ENCODE measurements at regions not wholly inside any gene's neighbourhood (a gene's known extent, or its start where the extent isn't known, plus 50 kb on each side); places are given as distances from the start of the nearest gene placed in this dataset.
"Not testable (repeated sequence)": the region's sequence is repeated elsewhere in the genome, so short reads cannot be mapped to it uniquely, and the experiment has no call there.

GRCh38 chr21:28473530-28474220 is 519.0 kb downstream of the LTN1 start:
- no peak for FAIRE-seq
- H3K79me2 ChIP-seq (ENCODE audit: control insufficient read depth, insufficient read depth, low read length): no peaks in the 10 kb centered on the region
- no peaks in the 10 kb centered on the region for H3K9me1 ChIP-seq (ENCODE audit: control insufficient read depth, extremely low read depth, insufficient read depth, low read length)
- H2AFZ ChIP-seq (ENCODE audit: control insufficient read depth, low read length): no peak overlapping the region
- dilution Hi-C loops (cut with MboI; ENCODE audit: extremely low pct_ligation_motif_present, low sequenced_read_pairs): no loop called here
- H3K27me3 ChIP-seq (ENCODE audit: control insufficient read depth, extremely low read depth, insufficient read depth, low read length): no peaks in the 10 kb centered on the region
- no peaks in the 10 kb centered on the region for H3K4me1 ChIP-seq (ENCODE audit: control insufficient read depth, extremely low read depth, insufficient read depth, low read length)
- H3K27ac ChIP-seq (ENCODE audit: control insufficient read depth, insufficient read depth, low read length): no peak overlapping the region
- no peak for DNase-seq (ENCODE audit: low read depth, low spot score)
- H3K9me3 ChIP-seq (ENCODE audit: control insufficient read depth, low read depth, low read length): no peaks in the 10 kb centered on the region
- no peaks in the 10 kb centered on the region for H4K20me1 ChIP-seq (ENCODE audit: control insufficient read depth, extremely low read depth, insufficient read depth, low read length)
- no peak overlapping the region for H3K4me3 ChIP-seq (ENCODE audit: control insufficient read depth in 2 of 3, extremely low read depth in 1 of 3, insufficient read depth in 2 of 3, low read depth in 1 of 3, low read length in 3 of 3)
- TF ChIP-seq CTCF (optimal IDR thresholded peaks at IDR 0.05 in 1 of 3, IDR thresholded peaks at IDR 0.05 in 1 of 3, conservative IDR thresholded peaks at IDR 0.05 in 1 of 3; ENCODE audit: extremely low read depth in 1 of 3, insufficient read depth in 2 of 3, low read length in 3 of 3) (no peak), EZH2 (IDR thresholded peaks at IDR 0.05; ENCODE audit: low read length) (no peak)
- no peak overlapping the region for H3K4me2 ChIP-seq (ENCODE audit: control insufficient read depth, extremely low read depth, insufficient read depth, low read depth, low read length)
- H3K9ac ChIP-seq (ENCODE audit: control insufficient read depth, extremely low read depth, insufficient read depth, low read length): no peak overlapping the region
- H3K36me3 ChIP-seq (ENCODE audit: control insufficient read depth in 2 of 2, extremely low read depth in 1 of 2, insufficient read depth in 2 of 2, low read length in 2 of 2): no peaks in the 10 kb centered on the region

DNA sequence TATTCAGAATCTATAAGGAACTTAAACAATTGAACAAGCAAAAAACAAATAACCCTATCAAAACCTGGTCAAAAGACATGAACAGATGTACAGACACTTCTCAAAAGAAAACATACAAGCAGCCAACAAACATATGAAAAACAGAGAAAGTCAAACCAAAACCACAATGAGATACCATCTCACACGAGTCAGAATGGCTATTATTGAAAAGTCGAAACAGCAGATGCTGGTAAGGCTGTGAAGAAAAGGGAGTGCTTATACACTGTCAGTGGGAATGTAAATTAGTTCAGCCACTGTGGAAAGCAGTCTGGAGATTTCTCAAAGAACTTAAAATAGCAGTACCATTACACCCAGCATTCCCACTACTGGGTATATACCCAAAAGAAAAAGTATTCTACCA is 520.1 kb downstream of the LTN1 start:
- H3K4me2 ChIP-seq (ENCODE audit: control insufficient read depth, extremely low read depth, insufficient read depth, low read depth, low read length); H3K27me3 ChIP-seq (ENCODE audit: control insufficient read depth, extremely low read depth, insufficient read depth, low read length); H3K4me1 ChIP-seq (ENCODE audit: control insufficient read depth, extremely low read depth, insufficient read depth, low read length); H2AFZ ChIP-seq (ENCODE audit: control insufficient read depth, low read length); H3K27ac ChIP-seq (ENCODE audit: control insufficient read depth, insufficient read depth, low read length); H3K9me1 ChIP-seq (ENCODE audit: control insufficient read depth, extremely low read depth, insufficient read depth, low read length); DNase-seq (ENCODE audit: low read depth, low spot score); H3K79me2 ChIP-seq (ENCODE audit: control insufficient read depth, insufficient read depth, low read length); H3K4me3 ChIP-seq (ENCODE audit: control insufficient read depth in 2 of 3, extremely low read depth in 1 of 3, insufficient read depth in 2 of 3, low read depth in 1 of 3, low read length in 3 of 3); dilution Hi-C loops (cut with MboI; ENCODE audit: extremely low pct_ligation_motif_present, low sequenced_read_pairs); H4K20me1 ChIP-seq (ENCODE audit: control insufficient read depth, extremely low read depth, insufficient read depth, low read length); H3K36me3 ChIP-seq (ENCODE audit: control insufficient read depth in 2 of 2, extremely low read depth in 1 of 2, insufficient read depth in 2 of 2, low read length in 2 of 2); H3K9me3 ChIP-seq (ENCODE audit: control insufficient read depth, low read depth, low read length); FAIRE-seq; H3K9ac ChIP-seq (ENCODE audit: control insufficient read depth, extremely low read depth, insufficient read depth, low read length): not testable (repeated sequence)

GRCh38 chr21:28464988-28465387 is 527.7 kb downstream of the LTN1 start:
- Histone ChIP-seq H3K4me2 (ENCODE audit: control insufficient read depth, extremely low read depth, insufficient read depth, low read depth, low read length) (no peak overlapping the region), H4K20me1 (ENCODE audit: control insufficient read depth, extremely low read depth, insufficient read depth, low read length) (no peaks in the 10 kb centered on the region), H3K9me1 (ENCODE audit: control insufficient read depth, extremely low read depth, insufficient read depth, low read length) (no peaks in the 10 kb centered on the region), H3K27me3 (ENCODE audit: control insufficient read depth, extremely low read depth, insufficient read depth, low read length) (no peaks in the 10 kb centered on the region), H3K27ac (ENCODE audit: control insufficient read depth, insufficient read depth, low read length) (no peak overlapping the region), H3K79me2 (ENCODE audit: control insufficient read depth, insufficient read depth, low read length) (no peaks in the 10 kb centered on the region), H3K4me1 (ENCODE audit: control insufficient read depth, extremely low read depth, insufficient read depth, low read length) (no peaks in the 10 kb centered on the region), H3K36me3 (ENCODE audit: control insufficient read depth in 2 of 2, extremely low read depth in 1 of 2, insufficient read depth in 2 of 2, low read length in 2 of 2) (no peaks in the 10 kb centered on the region), H3K9ac (ENCODE audit: control insufficient read depth, extremely low read depth, insufficient read depth, low read length) (no peak overlapping the region), H3K4me3 (ENCODE audit: control insufficient read depth in 2 of 3, extremely low read depth in 1 of 3, insufficient read depth in 2 of 3, low read depth in 1 of 3, low read length in 3 of 3) (no peak overlapping the region), H3K9me3 (ENCODE audit: control insufficient read depth, low read depth, low read length) (no peaks in the 10 kb centered on the region), H2AFZ (ENCODE audit: control insufficient read depth, low read length) (no peak overlapping the region)
- DNase-seq (ENCODE audit: low read depth, low spot score): no peak
- dilution Hi-C loops (cut with MboI; ENCODE audit: extremely low pct_ligation_motif_present, low sequenced_read_pairs): no loop called here
- TF ChIP-seq EZH2 (IDR thresholded peaks at IDR 0.05; ENCODE audit: low read length) (no peak), CTCF (optimal IDR thresholded peaks at IDR 0.05 in 1 of 3, IDR thresholded peaks at IDR 0.05 in 1 of 3, conservative IDR thresholded peaks at IDR 0.05 in 1 of 3; ENCODE audit: extremely low read depth in 1 of 3, insufficient read depth in 2 of 3, low read length in 3 of 3) (no peak)
- no peak for FAIRE-seq
